DND-41 (cell line): ENCODE measurements at regions not wholly inside any gene's neighbourhood (a gene's known extent, or its start where the extent isn't known, plus 50 kb on each side); places are given as distances from the start of the nearest gene placed in this dataset.

Experiments used
- ATAC-seq: fragments of 200-7000 bp; cut with Tn5 transposase; 3 replicates; pipeline ENCODE4 v1.9.1; 2021; ENCODE audit warnings: low read depth; ENCODE audit not compliant: insufficient read depth
- DNase-seq: peaks from one replicate; pipeline ENCODE4 v3.0.0-alpha.2; 2020
- H2AFZ ChIP-seq: 2 replicates; pipeline ENCODE4 v1.6.0; 2012; ENCODE audit warnings: low read depth, low read length
- H3K27ac ChIP-seq: 2 replicates; pipeline ENCODE4 v1.5.1; 2012; ENCODE audit warnings: low read length, inconsistent platforms
- H3K27me3 ChIP-seq: fragments of 200-600 bp; sonication (generic); 2 replicates; pipeline ENCODE4 v1.6.0; 2012; ENCODE audit warnings: low read length, mild to moderate bottlenecking, inconsistent platforms; ENCODE audit not compliant: insufficient read depth, poor library complexity
- H3K36me3 ChIP-seq: 2 replicates; pipeline ENCODE4 v1.5.1; 2012; ENCODE audit warnings: low read length, inconsistent platforms; ENCODE audit not compliant: insufficient read depth
- H3K4me1 ChIP-seq: 2 replicates; pipeline ENCODE4 v1.5.1; 2012; ENCODE audit warnings: mild to moderate bottlenecking, low read length; ENCODE audit not compliant: insufficient read depth
- H3K4me2 ChIP-seq: 2 replicates; pipeline ENCODE4 v1.6.0; 2012; ENCODE audit warnings: mild to moderate bottlenecking, moderate library complexity, low read length, inconsistent platforms; ENCODE audit not compliant: insufficient read depth
- H3K4me3 ChIP-seq, 2 experiments: fragments of 200-600 bp in 1 of 2; shearing (Covaris generic) in 1 of 2; 2 replicates each; pipeline ENCODE4 v1.5.1; 2012 to 2016; ENCODE audit warnings: inconsistent platforms in 2 of 2, low read length in 2 of 2, mild to moderate bottlenecking in 2 of 2, low read depth in 1 of 2, moderate library complexity in 1 of 2
- H3K79me2 ChIP-seq: 2 replicates; pipeline ENCODE4 v1.6.0; 2012; ENCODE audit warnings: low read length, inconsistent platforms; ENCODE audit not compliant: insufficient read depth
- H3K9ac ChIP-seq: 2 replicates; pipeline ENCODE4 v1.6.0; 2012; ENCODE audit warnings: low read depth, mild to moderate bottlenecking, inconsistent platforms, low read length, moderate library complexity
- H3K9me3 ChIP-seq: 2 replicates; pipeline ENCODE4 v1.5.1; 2012; ENCODE audit warnings: low read length, moderate library complexity, mild to moderate bottlenecking, inconsistent platforms; ENCODE audit not compliant: insufficient read depth, severe bottlenecking
- H4K20me1 ChIP-seq: 2 replicates; pipeline ENCODE4 v1.6.0; 2012; ENCODE audit warnings: low read length; ENCODE audit not compliant: insufficient read depth
- CTCF ChIP-seq: IDR thresholded peaks from 2 replicates; pipeline ENCODE4 v1.5.1; 2012; ENCODE audit warnings: borderline replicate concordance, low read length, moderate library complexity, mild to moderate bottlenecking; ENCODE audit not compliant: poor library complexity, severe bottlenecking; ENCODE audit errors: extremely low read depth
- EZH2 ChIP-seq: IDR thresholded peaks from 3 replicates; pipeline ENCODE4 v1.6.1; 2012; ENCODE audit warnings: borderline replicate concordance, low read depth, mild to moderate bottlenecking, moderate library complexity, low read length, inconsistent platforms; ENCODE audit not compliant: severe bottlenecking

- no peaks in the 10 kb centered on the region for H3K4me1 ChIP-seq
- no peaks in the 10 kb centered on the region for H4K20me1 ChIP-seq
- ATAC-seq, result no peak
- TF ChIP-seq CTCF (no peak), EZH2 (no peak)
- H3K36me3 ChIP-seq, result no peaks in the 10 kb centered on the region
- no peaks in the 10 kb centered on the region for H3K27me3 ChIP-seq
- no peak overlapping the region for H3K4me3 ChIP-seq
- H3K27ac ChIP-seq, result no peak overlapping the region
- DNase-seq, result no peak
- no peak overlapping the region for H2AFZ ChIP-seq
- no peaks in the 10 kb centered on the region for H3K79me2 ChIP-seq
- H3K9ac ChIP-seq, result no peak overlapping the region
- no peak overlapping the region for H3K4me2 ChIP-seq
- H3K9me3 ChIP-seq, result no peaks in the 10 kb centered on the region
Measured at GRCh38 chr9:80500300-80500699, 928.5 kb downstream of the TLE4 start.

DNA sequence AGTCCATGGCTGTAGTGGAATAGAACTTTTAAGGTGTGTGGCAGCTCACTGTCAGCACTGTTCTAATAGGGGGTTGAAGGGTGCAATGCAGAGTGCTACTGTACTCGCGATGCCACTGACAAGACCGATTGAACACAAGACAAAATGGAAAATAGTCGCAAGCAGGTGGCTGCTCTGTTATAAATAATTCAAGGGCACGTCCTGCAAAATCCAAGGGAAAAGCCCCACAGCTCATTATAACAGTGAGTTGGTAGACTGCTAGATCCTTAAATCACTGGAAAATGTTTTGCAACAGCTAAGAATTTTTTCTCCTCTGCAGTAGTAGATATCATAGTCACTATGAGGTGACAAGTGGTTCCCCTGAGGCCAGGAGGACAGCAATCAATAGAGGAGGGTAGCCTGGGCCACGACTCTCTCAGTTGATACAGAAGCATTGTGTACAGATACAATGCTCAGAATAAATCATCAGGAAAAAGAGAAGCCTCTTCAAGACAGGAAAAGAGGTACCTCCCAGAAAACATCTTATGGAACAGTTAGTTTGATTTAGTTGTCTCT lies 926.3 kb downstream of the TLE4 start:
- H2AFZ ChIP-seq, result no peak overlapping the region

DNA sequence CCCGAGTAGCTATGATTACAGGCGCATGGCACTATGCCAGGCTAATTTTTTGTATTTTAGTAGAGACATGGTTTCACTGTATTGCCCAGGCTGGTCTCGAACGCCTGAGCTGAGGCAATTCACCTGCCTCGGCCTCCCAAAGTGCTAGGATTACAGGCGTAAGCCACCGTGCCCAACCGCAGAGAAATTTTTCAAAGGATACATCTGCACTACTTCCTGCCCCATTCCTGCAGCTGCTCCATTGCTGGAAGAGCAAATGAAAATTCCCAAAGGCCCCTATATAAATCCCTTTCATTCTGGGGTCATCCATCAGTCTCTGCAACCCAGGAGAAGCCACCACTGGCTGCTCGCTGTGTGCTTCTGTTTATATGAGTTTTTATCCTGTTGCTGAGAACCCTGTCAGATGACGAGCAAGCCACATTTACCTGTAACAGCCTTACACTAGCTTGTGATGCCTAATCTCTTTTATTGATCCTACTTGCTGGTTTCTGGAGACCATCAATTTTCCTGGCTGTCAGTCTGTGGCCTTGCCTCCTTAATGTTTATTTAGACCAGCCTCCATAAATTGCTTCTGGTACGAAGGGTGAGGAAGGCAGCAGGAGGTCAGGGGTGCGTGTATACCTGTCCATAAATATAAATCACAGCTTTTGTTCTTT lies 925.3 kb downstream of the TLE4 start:
- H3K4me1 ChIP-seq, result peaks cover 8% of the 10 kb centered on the region; the same call in 1 of the 2 replicates
- H2AFZ ChIP-seq, result no peak overlapping the region
- TF ChIP-seq CTCF, result no peak
- TF ChIP-seq EZH2, result no peak
- H4K20me1 ChIP-seq, result no peaks in the 10 kb centered on the region
- H3K27me3 ChIP-seq, result no peaks in the 10 kb centered on the region
- H3K9me3 ChIP-seq, result no peaks in the 10 kb centered on the region
- no peak overlapping the region for H3K9ac ChIP-seq
- no peaks in the 10 kb centered on the region for H3K79me2 ChIP-seq
- H3K36me3 ChIP-seq, result no peaks in the 10 kb centered on the region
- no peak overlapping the region for H3K4me3 ChIP-seq
- no peak for ATAC-seq
- no peak for DNase-seq
- no peak overlapping the region for H3K27ac ChIP-seq
- H3K4me2 ChIP-seq, result no peak overlapping the region

More for the DNA sequence above, 926.3 kb downstream of the TLE4 start:
- no peak overlapping the region for H3K9ac ChIP-seq
- no peaks in the 10 kb centered on the region for H3K36me3 ChIP-seq
- H3K27me3 ChIP-seq, result no peaks in the 10 kb centered on the region
- no peak overlapping the region for H3K4me3 ChIP-seq
- peaks cover 8% of the 10 kb centered on the region; the same call in 1 of the 2 replicates for H3K4me1 ChIP-seq
- H3K4me2 ChIP-seq, result no peak overlapping the region
- ATAC-seq, result no peak
- H4K20me1 ChIP-seq, result no peaks in the 10 kb centered on the region
- H3K9me3 ChIP-seq, result no peaks in the 10 kb centered on the region
- no peak for DNase-seq
- no peak for TF ChIP-seq CTCF
- TF ChIP-seq EZH2, result no peak
- no peak overlapping the region for H3K27ac ChIP-seq
- H3K79me2 ChIP-seq, result no peaks in the 10 kb centered on the region
